DOHH2 (cell line): ENCODE measurements at regions not wholly inside any gene's neighbourhood (a gene's known extent, or its start where the extent isn't known, plus 50 kb on each side); places are given as distances from the start of the nearest gene placed in this dataset.

Source experiments
- EZH2phosphoT487 ChIP-seq: fragments of 200-600 bp; sonication (generic); IDR thresholded peaks from 2 replicates; pipeline ENCODE4 v1.6.1; 2017; ENCODE audit warnings: borderline replicate concordance, mild to moderate bottlenecking, antibody characterized with exemption, low read length, moderate library complexity, mixed read lengths
- TF ChIP-seq, protein P1 (sequence below): fragments of 200-600 bp; sonication (generic); IDR thresholded peaks from one replicate; pipeline ENCODE4 v1.5.1; 2014; ENCODE audit warnings: antibody characterized with exemption, mild to moderate bottlenecking, low read depth, low read length; ENCODE audit not compliant: poor library complexity, severe bottlenecking

- TF ChIP-seq, protein P1, sequence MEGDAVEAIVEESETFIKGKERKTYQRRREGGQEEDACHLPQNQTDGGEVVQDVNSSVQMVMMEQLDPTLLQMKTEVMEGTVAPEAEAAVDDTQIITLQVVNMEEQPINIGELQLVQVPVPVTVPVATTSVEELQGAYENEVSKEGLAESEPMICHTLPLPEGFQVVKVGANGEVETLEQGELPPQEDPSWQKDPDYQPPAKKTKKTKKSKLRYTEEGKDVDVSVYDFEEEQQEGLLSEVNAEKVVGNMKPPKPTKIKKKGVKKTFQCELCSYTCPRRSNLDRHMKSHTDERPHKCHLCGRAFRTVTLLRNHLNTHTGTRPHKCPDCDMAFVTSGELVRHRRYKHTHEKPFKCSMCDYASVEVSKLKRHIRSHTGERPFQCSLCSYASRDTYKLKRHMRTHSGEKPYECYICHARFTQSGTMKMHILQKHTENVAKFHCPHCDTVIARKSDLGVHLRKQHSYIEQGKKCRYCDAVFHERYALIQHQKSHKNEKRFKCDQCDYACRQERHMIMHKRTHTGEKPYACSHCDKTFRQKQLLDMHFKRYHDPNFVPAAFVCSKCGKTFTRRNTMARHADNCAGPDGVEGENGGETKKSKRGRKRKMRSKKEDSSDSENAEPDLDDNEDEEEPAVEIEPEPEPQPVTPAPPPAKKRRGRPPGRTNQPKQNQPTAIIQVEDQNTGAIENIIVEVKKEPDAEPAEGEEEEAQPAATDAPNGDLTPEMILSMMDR, result no peak
- no peak for TF ChIP-seq EZH2phosphoT487
Observed at GRCh38 chr17:72370819-72371218, 250.0 kb downstream of the SOX9 start.
